ENCODE measurements at regions not wholly inside any gene's neighbourhood (a gene's known extent, or its start where the extent isn't known, plus 50 kb on each side); places are given as distances from the start of the nearest gene placed in this dataset.

- Histone ChIP-seq H3K9ac (ENCODE audit: low read depth, low read length) (no peak overlapping the region), H3K9me3 (ENCODE audit: control insufficient read depth, insufficient read depth, low read length) (no peaks in the 10 kb centered on the region), H3K4me1 (ENCODE audit: insufficient read depth, low read length) (0 out of 2 replicates have a peak, but pooled peaks cover 7% of the 10 kb centered on the region), H3K36me3 (ENCODE audit: insufficient read depth, low read length) (no peaks in the 10 kb centered on the region)
Observed at GRCh38 chr2:219995991-219996765, 368.7 kb downstream of the SLC4A3 start.

- Histone ChIP-seq H3K9me3 (ENCODE audit: control insufficient read depth, insufficient read depth, low read length) (no peaks in the 10 kb centered on the region), H3K4me1 (ENCODE audit: insufficient read depth, low read length) (peaks cover 7% of the 10 kb centered on the region; the same call in 1 of the 2 replicates), H3K9ac (ENCODE audit: low read depth, low read length) (no peak overlapping the region), H3K36me3 (ENCODE audit: insufficient read depth, low read length) (no peaks in the 10 kb centered on the region)
Observed at GRCh38 chr2:219997341-219997851, 370.0 kb downstream of the SLC4A3 start.

GRCh38 chr2:219998107-219998506 is 370.7 kb downstream of the SLC4A3 start:
- no peaks in the 10 kb centered on the region for H3K36me3 ChIP-seq (ENCODE audit: insufficient read depth, low read length)

GRCh38 chr2:219998714-219999227 is 371.3 kb downstream of the SLC4A3 start:
- no peaks in the 10 kb centered on the region for H3K9me3 ChIP-seq (ENCODE audit: control insufficient read depth, insufficient read depth, low read length)
- peaks cover 7% of the 10 kb centered on the region; the same call in 1 of the 2 replicates for H3K4me1 ChIP-seq (ENCODE audit: insufficient read depth, low read length)
- H3K36me3 ChIP-seq (ENCODE audit: insufficient read depth, low read length), result no peaks in the 10 kb centered on the region
- no peak overlapping the region for H3K9ac ChIP-seq (ENCODE audit: low read depth, low read length)

More at GRCh38 chr2:219998107-219998506, 370.7 kb downstream of the SLC4A3 start:
- no peak overlapping the region for H3K9ac ChIP-seq (ENCODE audit: low read depth, low read length)
- H3K4me1 ChIP-seq (ENCODE audit: insufficient read depth, low read length), result peaks cover 7% of the 10 kb centered on the region; the same call in 1 of the 2 replicates
- no peaks in the 10 kb centered on the region for H3K9me3 ChIP-seq (ENCODE audit: control insufficient read depth, insufficient read depth, low read length)

- Histone ChIP-seq H3K36me3 (ENCODE audit: insufficient read depth, low read length) (no peaks in the 10 kb centered on the region), H3K9me3 (ENCODE audit: control insufficient read depth, insufficient read depth, low read length) (no peaks in the 10 kb centered on the region), H3K4me1 (ENCODE audit: insufficient read depth, low read length) (peaks cover 7% of the 10 kb centered on the region; the same call in 1 of the 2 replicates)
Observed at GRCh38 chr2:220000080-220000479, 372.6 kb downstream of the SLC4A3 start.

GRCh38 chr2:220000586-220000985 is 373.2 kb downstream of the SLC4A3 start:
- H3K9ac ChIP-seq (ENCODE audit: low read depth, low read length), result no peak overlapping the region
- H3K36me3 ChIP-seq (ENCODE audit: insufficient read depth, low read length), result no peaks in the 10 kb centered on the region
- H3K4me1 ChIP-seq (ENCODE audit: insufficient read depth, low read length), result peaks cover 7% of the 10 kb centered on the region; the same call in 1 of the 2 replicates
- no peaks in the 10 kb centered on the region for H3K9me3 ChIP-seq (ENCODE audit: control insufficient read depth, insufficient read depth, low read length)

More at GRCh38 chr2:220000080-220000479, 372.6 kb downstream of the SLC4A3 start:
- no peak overlapping the region for H3K9ac ChIP-seq (ENCODE audit: low read depth, low read length)

GRCh38 chr2:220001751-220002150 is 374.3 kb downstream of the SLC4A3 start:
- Histone ChIP-seq H3K9ac (ENCODE audit: low read depth, low read length) (no peak overlapping the region), H3K36me3 (ENCODE audit: insufficient read depth, low read length) (no peaks in the 10 kb centered on the region), H3K9me3 (ENCODE audit: control insufficient read depth, insufficient read depth, low read length) (no peaks in the 10 kb centered on the region), H3K4me1 (ENCODE audit: insufficient read depth, low read length) (peaks cover 7% of the 10 kb centered on the region; the same call in 1 of the 2 replicates)

- Histone ChIP-seq H3K9me3 (ENCODE audit: control insufficient read depth, insufficient read depth, low read length) (no peaks in the 10 kb centered on the region), H3K36me3 (ENCODE audit: insufficient read depth, low read length) (no peaks in the 10 kb centered on the region), H3K4me1 (ENCODE audit: insufficient read depth, low read length) (peaks cover 7% of the 10 kb centered on the region; the same call in 1 of the 2 replicates), H3K9ac (ENCODE audit: low read depth, low read length) (no peak overlapping the region)
Observed at GRCh38 chr2:220002251-220002650, 374.8 kb downstream of the SLC4A3 start.

- no peaks in the 10 kb centered on the region for H3K9me3 ChIP-seq (ENCODE audit: control insufficient read depth, insufficient read depth, low read length)
- no peak overlapping the region for H3K9ac ChIP-seq (ENCODE audit: low read depth, low read length)
- H3K36me3 ChIP-seq (ENCODE audit: insufficient read depth, low read length), result no peaks in the 10 kb centered on the region
- H3K4me1 ChIP-seq (ENCODE audit: insufficient read depth, low read length), result peaks cover 3% of the 10 kb centered on the region; the same call in 1 of the 2 replicates
Observed at GRCh38 chr2:220002699-220003098, 375.3 kb downstream of the SLC4A3 start.

- H3K9ac ChIP-seq (ENCODE audit: low read depth, low read length), result no peak overlapping the region
- no peaks in the 10 kb centered on the region; the same call in 1 of the 2 replicates for H3K4me1 ChIP-seq (ENCODE audit: insufficient read depth, low read length)
- no peaks in the 10 kb centered on the region for H3K9me3 ChIP-seq (ENCODE audit: control insufficient read depth, insufficient read depth, low read length)
- no peaks in the 10 kb centered on the region for H3K36me3 ChIP-seq (ENCODE audit: insufficient read depth, low read length)
Observed at GRCh38 chr2:220005362-220005761, 377.9 kb downstream of the SLC4A3 start.

GRCh38 chr2:220006152-220006621 is 378.8 kb downstream of the SLC4A3 start:
- H3K9ac ChIP-seq (ENCODE audit: low read depth, low read length), result no peak overlapping the region
- no peaks in the 10 kb centered on the region for H3K9me3 ChIP-seq (ENCODE audit: control insufficient read depth, insufficient read depth, low read length)
- no peaks in the 10 kb centered on the region; the same call in 1 of the 2 replicates for H3K4me1 ChIP-seq (ENCODE audit: insufficient read depth, low read length)
- no peaks in the 10 kb centered on the region for H3K36me3 ChIP-seq (ENCODE audit: insufficient read depth, low read length)

- Histone ChIP-seq H3K9ac (ENCODE audit: low read depth, low read length) (no peak overlapping the region), H3K36me3 (ENCODE audit: insufficient read depth, low read length) (no peaks in the 10 kb centered on the region), H3K9me3 (ENCODE audit: control insufficient read depth, insufficient read depth, low read length) (no peaks in the 10 kb centered on the region), H3K4me1 (ENCODE audit: insufficient read depth, low read length) (no peaks in the 10 kb centered on the region)
Observed at GRCh38 chr2:220011859-220012258, 384.4 kb downstream of the SLC4A3 start.

GRCh38 chr2:220014961-220015360 is 387.5 kb downstream of the SLC4A3 start:
- Histone ChIP-seq H3K36me3 (ENCODE audit: insufficient read depth, low read length) (no peaks in the 10 kb centered on the region), H3K9ac (ENCODE audit: low read depth, low read length) (no peak overlapping the region), H3K9me3 (ENCODE audit: control insufficient read depth, insufficient read depth, low read length) (no peaks in the 10 kb centered on the region; the same call in 1 of the 2 replicates), H3K4me1 (ENCODE audit: insufficient read depth, low read length) (no peaks in the 10 kb centered on the region)

GRCh38 chr2:220015576-220015975 is 388.1 kb downstream of the SLC4A3 start:
- no peaks in the 10 kb centered on the region for H3K4me1 ChIP-seq (ENCODE audit: insufficient read depth, low read length)
- H3K36me3 ChIP-seq (ENCODE audit: insufficient read depth, low read length), result no peaks in the 10 kb centered on the region
- H3K9me3 ChIP-seq (ENCODE audit: control insufficient read depth, insufficient read depth, low read length), result no peaks in the 10 kb centered on the region; the same call in 1 of the 2 replicates
- H3K9ac ChIP-seq (ENCODE audit: low read depth, low read length), result no peak overlapping the region

Data from ES-I3 (cell line).